ENCODE measurements at regions not wholly inside any gene's neighbourhood (a gene's known extent, or its start where the extent isn't known, plus 50 kb on each side); places are given as distances from the start of the nearest gene placed in this dataset.

GRCh38 chr2:39492095-39492590 is 55.1 kb upstream of the MAP4K3 start:
- TF ChIP-seq CTCF (IDR thresholded peaks at IDR 0.05; ENCODE audit: low read length) (no peak), EZH2 (optimal IDR thresholded peaks at IDR 0.05; ENCODE audit: low read depth, low read length) (no peak)
